HG03520 (cell line): ENCODE measurements at regions not wholly inside any gene's neighbourhood (a gene's known extent, or its start where the extent isn't known, plus 50 kb on each side); places are given as distances from the start of the nearest gene placed in this dataset.

Source experiments
- ATAC-seq: cut with Tn5 transposase; IDR thresholded peaks from one replicate; pipeline ENCODE4 v1.9.1; 2021; ENCODE audit warnings: mild to moderate bottlenecking, moderate library complexity; ENCODE audit not compliant: unreplicated experiment

- no peak for ATAC-seq
These were observed 298.6 kb downstream of the SEC14L1 start for GRCh38 chr17:77439189-77440018.

GRCh38 chr17:77440560-77440981 is 299.8 kb downstream of the SEC14L1 start:
- no peak for ATAC-seq

- ATAC-seq, result peak; percentile 39
These were observed 300.6 kb downstream of the SEC14L1 start for GRCh38 chr17:77441130-77441920.

DNA sequence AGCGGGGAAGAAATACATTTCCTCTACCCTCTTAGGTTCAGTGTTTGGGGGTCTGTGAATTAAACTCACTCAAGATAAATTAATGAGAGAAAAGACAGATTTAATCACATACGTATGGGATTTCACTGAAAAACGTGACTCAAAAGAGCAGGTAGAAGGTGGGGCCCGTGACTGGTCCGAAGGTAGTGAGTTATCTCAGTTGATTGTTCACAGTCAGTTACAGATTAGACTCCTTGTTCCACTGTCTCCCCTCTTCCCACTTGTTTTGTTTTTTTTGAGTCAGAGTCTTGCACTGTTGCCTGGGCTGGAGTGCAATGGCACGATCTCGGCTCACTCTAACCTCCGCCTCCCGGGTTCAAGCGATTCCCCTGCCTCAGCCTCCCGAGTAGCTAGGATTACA is 301.2 kb downstream of the SEC14L1 start:
- ATAC-seq, result no peak

- ATAC-seq, result no peak
These were observed 302.4 kb downstream of the SEC14L1 start for GRCh38 chr17:77442976-77443747.

- no peak for ATAC-seq
These were observed 303.0 kb downstream of the SEC14L1 start for GRCh38 chr17:77443748-77444260.

- ATAC-seq, result no peak
These were observed 303.8 kb downstream of the SEC14L1 start for GRCh38 chr17:77444628-77444983.

GRCh38 chr17:77444984-77445759 is 304.4 kb downstream of the SEC14L1 start:
- ATAC-seq, result peak; percentile 36

DNA sequence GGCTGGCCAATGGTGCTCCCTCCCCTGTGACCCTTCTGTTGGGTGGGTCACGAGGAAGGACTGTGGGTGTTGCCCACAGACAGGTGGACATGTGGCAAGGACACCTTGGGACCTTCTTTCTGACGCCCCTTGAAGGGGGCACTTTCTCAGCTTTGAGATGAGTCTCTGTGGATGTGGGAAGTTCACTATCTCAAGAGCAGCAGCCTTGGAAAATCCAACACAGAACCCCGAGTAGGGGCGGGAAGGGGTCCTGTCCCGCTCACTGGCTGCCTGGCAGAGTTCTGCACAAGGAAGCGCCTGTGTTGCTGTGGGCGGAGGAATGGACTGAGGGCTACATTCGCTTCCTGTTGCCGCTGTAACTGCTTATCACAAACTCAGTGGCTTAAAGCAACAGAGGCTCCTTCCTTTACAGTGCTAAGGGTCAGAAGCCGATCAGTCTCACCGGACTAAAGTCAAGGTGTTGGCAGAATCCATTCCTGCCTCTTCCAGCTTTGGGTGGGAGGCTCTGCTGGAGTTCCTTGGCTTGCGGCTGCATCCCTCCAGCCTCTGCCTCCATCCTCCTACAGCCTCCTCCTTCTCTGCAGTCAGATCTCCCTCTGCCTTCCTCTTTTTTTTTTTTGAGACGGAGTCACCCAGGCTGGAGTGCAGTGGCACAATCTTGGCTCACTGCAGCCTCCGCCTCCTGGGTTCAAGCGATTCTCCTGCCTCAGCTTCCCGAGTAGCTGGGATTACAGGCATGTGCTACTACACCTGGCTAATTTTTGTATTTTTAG is 305.2 kb downstream of the SEC14L1 start:
- ATAC-seq, result peak; percentile 22

- ATAC-seq, result no peak
These were observed 306.3 kb downstream of the SEC14L1 start for GRCh38 chr17:77446940-77447634.

DNA sequence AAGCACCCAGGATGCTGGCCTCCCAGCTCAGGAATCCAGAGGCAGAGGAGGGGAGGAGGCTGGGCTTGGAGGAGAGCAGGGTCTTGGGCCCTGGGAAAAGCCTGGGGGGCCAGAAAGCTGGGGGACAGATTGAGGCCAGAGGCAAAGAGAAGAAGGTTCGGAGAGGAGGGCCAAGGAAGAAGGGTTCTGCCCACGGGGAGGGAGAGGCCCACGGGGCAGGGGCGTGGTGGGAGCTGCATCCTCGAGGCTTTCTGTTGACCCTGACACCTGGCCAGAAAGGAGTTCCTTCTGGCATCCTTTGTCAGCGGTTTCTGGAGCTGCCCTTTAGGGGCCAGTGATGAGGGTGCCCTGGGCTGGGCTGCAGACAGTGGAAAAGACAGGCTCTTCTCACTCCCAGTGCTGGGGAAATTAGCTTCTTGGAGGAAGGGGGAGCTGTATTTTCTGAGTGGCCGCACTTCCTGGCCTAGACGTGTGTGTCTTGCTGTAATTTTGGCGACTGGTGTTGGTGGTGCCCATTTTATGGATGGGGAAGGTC is 308.7 kb downstream of the SEC14L1 start:
- no peak for ATAC-seq

DNA sequence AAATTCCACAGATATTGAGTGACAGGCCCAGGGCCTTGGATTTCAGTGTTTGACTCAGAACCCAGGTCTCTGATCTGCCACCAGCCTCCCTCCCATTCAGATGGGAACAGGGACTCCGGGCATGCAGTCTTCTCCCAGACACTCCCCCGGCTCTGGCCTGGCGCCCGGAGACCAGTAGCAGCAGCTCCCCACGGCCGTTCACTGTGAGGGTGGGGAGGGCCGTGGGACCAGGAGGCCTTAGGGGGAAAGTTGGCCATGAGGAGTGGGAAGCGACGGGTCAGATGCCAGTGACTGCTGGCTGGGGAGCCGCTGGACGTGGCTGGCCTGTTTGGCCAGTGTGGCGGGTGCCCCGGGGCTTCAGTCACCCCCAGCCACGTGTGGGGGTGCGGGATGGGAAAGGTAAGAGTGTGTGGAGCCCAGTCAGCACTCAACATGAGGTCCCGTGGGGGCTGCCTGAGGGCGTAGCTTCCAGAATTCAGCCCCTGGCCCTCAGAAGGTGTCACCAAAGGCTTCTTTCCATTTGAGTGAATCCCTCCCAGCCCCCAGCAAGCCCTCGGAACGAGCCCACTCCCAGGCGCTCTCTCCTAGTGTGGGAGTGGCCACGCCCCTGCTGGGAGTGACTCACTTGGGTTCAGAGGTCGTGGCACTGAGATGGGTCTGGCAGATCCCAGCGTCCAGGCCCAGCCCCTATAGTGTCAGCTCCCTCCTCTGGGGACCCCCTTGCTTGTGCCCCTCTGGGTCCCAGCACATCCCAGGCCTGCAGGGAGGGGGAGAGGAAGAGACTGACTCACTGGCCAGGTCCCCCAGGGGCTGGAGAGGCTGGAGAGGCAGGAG is 309.4 kb downstream of the SEC14L1 start:
- no peak for ATAC-seq

- no peak for ATAC-seq
These were observed 310.0 kb downstream of the SEC14L1 start for GRCh38 chr17:77450742-77451244.

GRCh38 chr17:77451245-77451893 is 310.6 kb downstream of the SEC14L1 start:
- no peak for ATAC-seq

DNA sequence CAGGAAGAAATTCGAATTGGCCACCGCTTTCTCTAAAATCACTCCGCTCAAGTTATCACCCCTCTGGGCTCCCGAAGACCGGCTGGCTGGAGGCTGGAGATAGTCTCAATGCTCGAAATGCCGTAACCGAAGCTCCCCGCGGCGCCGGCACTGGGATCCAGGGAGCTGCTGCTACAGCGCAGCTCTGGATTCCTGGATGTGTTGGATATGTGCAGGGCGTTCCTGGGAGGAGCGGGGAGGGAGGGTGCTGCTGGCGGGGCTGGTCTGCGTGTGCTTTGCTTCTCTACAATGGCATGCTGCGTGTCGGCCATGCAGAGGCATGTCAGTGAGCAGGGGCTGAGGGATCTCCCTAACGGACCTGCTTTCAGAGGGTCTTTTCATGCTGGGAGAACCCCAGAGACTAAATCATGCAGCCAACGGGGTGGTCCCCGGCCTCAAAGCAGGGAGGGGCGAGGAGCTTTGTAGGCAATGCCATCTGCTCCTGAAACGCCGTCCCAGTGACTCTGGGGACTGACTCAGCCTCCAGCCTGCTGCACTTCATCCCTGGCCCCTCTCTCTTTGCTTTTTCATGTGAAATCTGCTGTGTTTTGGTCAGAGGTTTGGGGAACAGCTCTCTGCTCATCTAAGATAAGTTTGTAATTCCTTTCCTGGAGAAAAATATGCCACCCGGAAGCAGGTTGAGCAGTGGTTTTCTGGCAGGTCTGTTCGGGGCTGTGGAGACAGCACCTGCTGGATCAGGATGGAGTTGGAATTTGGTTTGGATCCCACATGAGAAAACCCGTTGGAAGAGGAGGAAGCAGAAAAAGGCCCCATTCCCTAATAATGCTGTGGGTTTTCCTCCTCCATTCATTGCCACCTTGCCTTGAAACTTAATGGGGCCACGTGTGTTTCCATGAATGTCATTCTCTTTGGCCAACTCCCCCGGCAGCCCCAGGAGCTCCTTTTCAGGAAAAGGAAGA is 311.4 kb downstream of the SEC14L1 start:
- no peak for ATAC-seq

DNA sequence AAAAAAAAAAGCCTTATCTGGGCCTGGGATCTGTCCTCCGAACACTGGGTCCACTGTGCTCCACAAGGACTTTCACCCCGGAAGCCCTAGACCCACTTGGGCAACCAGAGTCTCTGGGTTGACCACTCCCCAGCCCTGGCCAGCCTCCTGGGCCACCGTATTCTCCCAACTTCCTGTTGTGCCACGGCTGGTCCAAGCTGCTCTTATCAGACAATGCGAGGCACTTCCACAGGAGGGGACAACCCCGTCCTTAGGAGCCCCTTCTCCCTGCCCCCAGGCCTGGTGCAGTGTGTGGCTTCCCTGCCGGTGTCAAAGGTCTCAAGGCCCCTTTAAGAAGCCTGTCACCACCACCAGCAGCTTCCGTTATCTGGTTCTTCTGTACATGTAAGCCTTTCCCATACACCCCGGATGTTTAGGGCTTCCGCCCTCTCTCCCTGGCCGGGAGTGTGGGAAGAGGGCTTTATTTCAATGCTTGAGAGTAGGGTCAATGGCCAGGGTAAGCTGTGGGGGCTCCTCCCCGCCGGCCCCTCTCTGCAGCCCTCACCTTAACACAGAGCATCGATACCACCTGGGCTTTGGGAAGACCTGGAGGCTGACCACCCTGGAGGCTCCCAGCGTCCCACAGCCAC is 313.0 kb downstream of the SEC14L1 start:
- no peak for ATAC-seq
